NCI-H187 (cell line): ENCODE measurements at regions not wholly inside any gene's neighbourhood (a gene's known extent, or its start where the extent isn't known, plus 50 kb on each side); places are given as distances from the start of the nearest gene placed in this dataset.

Experiments used
- DNase-seq, 2 experiments: peaks; one replicate each; lab custom pipeline; 2025; lab: John Stamatoyannopoulos, UW

- no peak for DNase-seq
Measured at GRCh38 chr21:17901458-17902079, 82.4 kb upstream of the C21orf91 start.

- DNase-seq, result no peak
Measured at GRCh38 chr21:17900990-17901385, 81.8 kb upstream of the C21orf91 start.

GRCh38 chr21:17900281-17900989 lies 81.3 kb upstream of the C21orf91 start:
- no peak for DNase-seq

- no peak for DNase-seq
Measured at GRCh38 chr21:17889171-17889570, 70.0 kb upstream of the C21orf91 start.

- DNase-seq, result no peak
Measured at GRCh38 chr21:17869115-17869514, 50.0 kb upstream of the C21orf91 start.
